ENCODE measurements at regions not wholly inside any gene's neighbourhood (a gene's known extent, or its start where the extent isn't known, plus 50 kb on each side); places are given as distances from the start of the nearest gene placed in this dataset.

DNA sequence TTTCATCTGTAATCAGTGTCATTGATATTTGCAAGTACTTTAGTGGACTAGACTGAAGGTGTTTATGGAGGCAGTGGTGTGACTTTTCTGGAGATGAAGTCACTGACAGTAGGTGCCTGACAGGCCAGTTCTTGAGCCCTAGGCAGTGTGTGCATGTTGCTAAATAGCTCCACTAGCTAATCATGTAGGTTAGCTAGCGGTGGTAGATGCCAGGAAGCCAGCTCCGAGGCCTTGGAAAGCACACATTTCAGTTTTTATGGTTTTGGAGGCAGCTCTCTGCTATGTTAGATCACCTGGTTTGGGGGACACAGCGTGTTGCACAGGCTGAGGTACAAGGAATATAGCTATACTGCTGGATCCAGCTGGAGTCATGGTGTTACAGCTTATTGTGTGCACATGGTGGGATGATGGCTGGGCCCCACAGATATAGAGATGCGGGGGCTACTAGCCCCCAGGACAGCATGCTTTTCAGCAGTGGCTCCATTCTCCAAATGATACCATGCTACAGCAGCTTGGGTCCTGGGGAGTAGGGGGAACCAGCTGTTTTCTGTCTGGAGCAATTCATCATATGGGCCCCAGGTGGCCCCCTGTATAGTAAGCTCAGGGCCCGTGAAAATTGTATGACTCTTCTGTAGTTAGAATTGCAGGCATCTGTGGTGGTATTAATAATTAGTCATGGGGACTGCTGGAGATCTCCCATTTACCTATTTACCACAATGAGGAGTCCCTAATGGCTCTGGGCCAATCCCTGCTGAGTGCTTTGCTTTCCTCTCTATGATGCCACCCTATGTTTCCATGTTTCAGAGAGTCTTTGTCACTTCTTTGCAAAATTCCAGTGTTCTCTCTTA is 367.2 kb upstream of the LMO3 start:
- DNase-seq (ENCODE audit: low read depth), result no peak

DNA sequence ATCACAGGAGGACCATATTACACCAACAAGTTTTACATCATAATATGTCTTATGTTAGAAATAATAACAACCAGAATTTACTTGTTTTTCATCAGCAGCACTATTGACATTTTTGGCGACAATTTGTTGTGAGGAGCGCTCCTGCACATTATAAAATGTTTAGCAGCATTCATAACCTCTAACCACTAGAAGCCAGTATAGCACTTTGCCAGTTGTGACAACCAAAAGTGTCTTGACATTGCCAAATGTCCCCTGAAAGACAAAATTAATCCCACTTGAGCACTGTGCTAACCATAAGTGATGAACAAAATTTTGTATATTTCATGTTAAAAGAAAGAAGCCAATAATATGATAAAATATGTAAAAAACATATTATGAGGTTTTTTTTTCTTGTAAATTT is 356.9 kb upstream of the LMO3 start:
- no peak for DNase-seq (ENCODE audit: low read depth)

DNA sequence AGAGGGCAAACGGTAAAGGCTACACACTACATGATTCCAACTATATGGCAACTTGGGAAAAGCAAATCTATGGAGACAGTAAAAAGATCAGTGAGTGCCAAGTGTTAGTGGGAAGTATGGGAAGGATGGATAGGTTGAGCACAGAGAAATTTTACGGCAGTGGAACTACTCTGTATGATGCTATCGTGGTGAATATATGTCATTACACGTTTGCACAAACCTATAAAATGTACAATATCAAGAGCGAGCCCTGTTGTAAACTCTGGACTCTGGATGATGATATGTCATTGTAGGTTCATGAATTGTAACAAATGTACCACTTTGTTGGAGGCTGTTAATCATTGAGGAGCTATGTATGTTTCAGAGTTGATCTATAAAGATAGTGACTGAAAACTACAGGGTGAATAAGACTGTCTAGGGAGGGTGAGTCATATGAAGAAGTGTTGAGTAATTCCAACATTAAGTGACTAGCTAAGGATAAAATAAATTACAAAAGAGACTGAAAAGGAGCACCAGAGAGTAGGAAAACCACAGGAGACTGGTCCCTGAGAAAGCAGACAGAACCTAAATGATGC is 349.2 kb upstream of the LMO3 start:
- DNase-seq (ENCODE audit: low read depth), result no peak

DNA sequence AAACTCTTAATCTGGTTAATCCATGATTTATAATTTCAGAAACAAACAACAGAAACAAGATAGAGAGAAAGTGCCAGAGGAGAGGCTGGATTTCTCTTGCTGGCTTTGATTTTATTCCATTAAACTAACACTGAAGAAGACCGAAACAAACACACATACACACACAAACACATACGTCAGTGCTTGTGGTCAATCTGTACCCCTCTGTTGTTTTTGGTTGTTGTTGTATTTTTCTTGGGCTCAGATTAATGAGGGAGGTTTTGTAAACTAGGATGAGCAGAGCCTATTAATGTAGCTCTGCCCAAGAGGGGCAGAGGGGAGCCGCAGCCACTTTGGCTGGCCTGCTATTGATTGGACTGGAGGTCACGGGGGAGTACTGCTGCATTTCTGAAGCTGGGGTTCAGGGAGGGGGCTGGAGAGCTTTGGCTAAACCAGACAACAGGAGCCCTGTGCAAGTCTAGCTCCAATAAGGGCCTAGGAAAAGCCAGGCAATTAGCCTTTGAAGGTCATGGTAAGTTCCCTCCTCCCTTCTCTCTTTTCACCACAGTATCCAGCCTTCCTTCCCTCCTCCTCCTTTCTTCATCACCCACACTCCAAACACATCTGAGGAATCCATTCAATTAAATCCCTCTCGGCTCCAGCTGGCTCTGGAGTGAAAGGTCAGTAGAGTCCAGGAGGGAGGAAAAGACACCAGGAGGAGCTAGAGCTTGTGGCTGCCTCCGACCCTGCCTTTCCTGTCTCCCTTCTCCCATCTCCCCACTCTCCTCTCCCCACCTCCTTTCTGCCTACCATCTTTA is 344.1 kb upstream of the LMO3 start:
- no peak for DNase-seq (ENCODE audit: low read depth)

DNA sequence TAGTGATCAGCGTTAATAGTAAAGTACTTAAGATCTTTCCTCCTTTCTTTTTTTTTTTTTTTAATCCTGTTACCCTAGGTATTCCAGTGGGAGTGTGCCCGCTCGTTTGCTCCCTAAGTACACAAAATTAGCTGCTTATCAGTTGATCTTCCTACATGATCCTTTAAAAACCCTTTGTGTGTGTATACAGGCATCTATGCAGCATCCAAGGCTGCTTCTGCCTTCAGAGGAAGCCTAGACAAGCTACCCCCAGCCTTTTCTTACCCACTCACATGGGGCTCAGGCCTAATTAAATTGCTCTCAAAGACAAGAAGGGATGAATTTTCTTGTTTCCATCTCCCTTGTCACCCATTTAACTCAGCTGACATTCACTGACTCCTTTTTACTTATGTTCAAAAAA is 343.4 kb upstream of the LMO3 start:
- no peak for DNase-seq (ENCODE audit: low read depth)

DNA sequence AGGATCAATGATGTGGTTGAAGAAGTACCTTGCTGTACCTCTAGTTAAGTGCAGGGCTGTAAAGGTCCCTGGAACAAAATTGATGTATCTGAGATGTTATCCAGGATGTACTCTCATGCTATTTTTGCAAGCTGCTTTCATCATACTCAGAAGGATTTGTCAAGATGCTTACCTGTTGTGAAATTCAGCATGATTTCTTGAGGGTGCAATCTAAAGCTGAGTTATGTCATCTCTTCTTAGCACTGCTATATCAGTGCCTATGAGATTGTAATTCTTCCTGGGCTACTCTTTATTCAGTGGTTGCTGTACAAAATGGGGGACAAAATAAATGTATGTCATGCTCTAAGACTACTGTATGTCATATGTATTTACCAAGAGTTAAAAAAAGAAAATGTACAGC is 340.7 kb upstream of the LMO3 start:
- DNase-seq (ENCODE audit: low read depth), result no peak

DNA sequence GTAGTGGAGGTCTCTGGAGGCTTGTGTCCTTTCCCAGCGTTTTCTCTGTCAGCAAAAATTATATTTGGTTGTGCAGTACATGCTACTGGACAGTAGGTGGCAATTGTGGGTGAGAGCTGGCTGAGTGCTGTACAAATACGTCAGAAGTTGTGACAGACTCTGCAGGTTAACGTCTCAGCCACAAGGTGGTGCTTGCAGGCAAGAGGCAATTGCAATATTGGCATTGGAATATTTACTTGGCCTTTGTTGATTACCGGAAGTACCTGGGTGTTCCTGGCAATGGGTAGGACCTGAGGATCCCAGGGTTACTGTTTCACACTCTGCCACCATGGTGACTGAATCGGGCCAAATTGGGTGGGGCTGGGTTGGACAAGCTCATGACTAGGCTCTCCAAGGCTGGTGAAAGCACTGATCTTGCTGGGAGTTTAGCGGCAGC is 333.9 kb upstream of the LMO3 start:
- DNase-seq (ENCODE audit: low read depth), result peak; percentile 0

DNA sequence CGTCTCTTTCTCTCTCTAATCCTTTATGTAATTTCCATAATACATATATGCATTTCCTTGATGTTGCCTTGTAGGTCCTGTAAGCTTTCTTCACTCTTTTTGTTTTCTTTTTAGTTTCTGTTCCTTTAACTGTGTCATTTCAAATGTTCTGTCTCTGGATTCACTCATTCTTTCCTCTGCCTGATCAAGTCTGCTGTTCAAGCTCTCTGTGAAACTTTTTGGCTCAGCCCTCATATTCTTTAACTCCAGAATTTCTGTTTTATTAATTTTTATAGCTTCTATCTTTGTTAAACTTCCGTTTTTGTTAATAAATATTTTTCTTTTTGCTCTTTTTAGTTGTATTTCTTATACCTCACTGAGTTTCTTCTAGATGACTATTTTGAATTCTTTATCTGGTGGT is 321.3 kb upstream of the LMO3 start:
- DNase-seq (ENCODE audit: low read depth), result no peak

DNA sequence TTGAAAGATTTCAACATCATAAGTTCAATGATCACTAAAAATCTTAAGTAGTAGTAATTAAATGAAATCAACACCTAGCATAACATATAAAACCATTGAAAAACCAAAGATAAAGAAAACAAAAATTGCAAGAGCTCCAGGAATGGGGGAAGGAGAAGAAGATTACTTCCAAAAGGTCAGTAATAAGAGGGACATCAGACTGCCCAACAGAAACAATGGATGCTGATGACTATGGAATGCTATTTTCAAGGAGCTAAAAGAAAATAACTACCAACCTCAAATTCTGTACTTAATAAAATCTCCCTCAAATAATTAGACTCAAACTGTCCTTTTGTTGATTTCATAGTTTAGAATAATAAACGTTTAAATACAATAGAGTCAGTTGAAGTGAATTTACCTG is 314.5 kb upstream of the LMO3 start:
- DNase-seq (ENCODE audit: low read depth), result no peak

DNA sequence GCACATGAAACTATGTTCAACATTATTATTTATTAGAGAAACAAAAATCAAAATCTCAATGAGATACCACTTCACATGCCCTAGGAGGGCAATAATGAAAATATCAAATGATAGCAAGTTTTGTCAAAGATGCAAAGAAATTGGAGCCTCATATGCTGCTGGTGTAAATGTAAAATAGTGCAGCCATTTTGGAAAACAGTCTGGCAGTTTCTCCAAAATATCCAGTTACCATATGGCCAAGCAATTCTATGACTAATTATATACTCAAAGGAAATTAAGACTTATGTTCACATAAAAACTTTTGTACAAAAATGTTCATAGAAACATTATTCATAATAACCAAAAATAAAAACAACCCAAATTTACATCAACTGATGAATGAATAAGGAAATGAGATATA is 313.6 kb upstream of the LMO3 start:
- DNase-seq (ENCODE audit: low read depth), result no peak

DNA sequence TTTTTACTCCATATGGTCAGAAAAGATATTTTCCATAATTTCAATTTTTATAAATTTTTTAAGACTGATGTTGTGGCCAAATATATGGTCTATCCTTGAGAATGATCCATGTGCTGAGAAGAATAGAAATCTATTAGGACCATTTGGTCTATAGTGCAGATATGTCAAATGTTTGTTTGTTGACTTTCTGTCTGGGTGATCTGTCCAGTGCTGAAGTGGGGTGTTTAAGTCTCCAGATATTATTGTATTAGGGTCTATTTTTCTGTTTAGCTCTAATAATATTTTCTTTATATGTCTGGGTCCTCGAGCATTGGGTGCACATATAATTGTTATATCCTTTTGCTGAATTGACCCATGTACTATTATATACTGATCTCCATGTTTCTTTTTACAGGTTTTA is 308.9 kb upstream of the LMO3 start:
- no peak for DNase-seq (ENCODE audit: low read depth)

DNA sequence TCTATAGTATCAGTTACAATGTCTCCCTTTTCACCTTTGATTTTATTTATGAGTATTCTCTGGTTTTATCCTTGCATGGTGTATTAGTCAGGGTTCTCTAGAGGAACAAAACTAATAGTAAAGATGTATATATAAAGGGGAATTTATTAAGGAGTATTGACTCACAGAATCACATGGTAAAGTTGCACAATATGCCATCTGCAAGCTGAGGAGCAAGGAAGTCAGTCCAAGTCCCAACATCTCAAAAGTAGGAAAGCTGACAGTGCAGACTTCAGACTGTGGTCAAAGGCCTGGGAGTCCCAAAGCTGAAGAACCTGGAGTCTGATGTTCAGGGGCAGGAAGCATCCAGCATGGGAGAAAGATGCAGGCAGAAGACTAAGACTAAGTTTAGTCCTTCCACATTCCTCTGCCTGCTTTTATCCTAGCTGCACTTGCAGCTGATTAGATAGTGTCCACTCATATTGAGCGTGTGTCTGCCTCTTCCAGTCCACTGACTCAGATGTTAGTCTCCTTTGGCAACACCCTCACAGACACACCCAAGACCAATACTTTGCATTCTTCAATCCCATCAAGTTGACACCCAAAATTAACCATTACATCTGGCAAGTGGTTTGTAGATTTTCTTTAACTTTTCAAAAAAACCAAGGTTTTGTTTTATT is 308.0 kb upstream of the LMO3 start:
- DNase-seq (ENCODE audit: low read depth), result no peak

DNA sequence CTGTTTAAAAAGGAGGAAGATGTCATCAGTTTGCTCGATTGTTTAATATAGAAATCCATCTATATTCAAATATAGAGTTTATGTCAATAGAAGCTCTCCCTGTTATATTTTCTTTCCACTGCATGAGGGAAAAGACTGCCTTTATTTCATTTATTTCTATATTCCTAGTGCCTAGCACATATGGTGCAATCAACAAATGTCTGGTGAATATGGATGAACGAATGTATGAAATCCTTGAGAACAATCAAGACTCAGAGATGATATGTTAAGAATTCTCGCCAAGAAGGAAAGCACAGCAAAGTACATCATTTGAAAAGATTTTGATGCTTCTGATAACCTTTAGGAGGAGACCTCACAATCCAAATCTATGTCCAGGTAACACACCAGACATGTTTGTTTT is 296.0 kb upstream of the LMO3 start:
- no peak for DNase-seq (ENCODE audit: low read depth)

DNA sequence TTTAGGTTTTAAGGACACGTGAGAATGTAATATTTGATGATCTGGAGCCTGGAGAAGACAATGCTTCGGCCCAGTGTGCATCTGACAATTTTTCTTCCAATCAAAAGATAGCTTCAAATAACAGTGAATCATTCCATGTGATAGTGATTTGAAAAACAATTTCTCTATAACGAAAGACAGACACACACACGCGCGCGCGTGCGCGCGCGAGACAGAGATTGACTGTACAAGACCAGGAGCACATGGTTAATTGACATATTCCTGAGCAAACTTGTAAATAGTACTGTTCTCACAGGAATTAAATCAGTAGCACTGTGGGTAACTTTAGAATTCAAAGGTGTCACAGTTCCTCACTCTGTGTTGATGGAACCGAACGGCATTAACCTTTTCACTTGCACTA is 287.5 kb upstream of the LMO3 start:
- DNase-seq (ENCODE audit: low read depth), result no peak

DNA sequence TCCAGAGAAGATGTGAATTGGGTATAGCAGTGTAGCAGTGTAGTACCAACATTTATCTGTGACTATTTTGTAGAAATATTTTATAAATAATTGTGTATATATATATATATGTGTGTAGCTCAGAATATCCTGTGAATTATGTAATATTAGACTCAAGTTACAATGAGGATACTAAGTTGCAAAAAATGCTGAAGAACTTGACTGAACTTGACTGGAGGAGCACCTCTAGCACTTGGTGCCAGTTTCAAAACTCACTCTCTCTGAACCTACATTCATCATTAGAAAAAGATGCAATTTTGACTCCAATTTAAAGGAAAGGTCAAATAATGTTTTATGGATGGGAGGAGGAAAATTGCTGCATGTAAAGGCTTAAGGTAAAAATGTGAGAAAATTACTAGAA is 285.7 kb upstream of the LMO3 start:
- no peak for DNase-seq (ENCODE audit: low read depth)

DNA sequence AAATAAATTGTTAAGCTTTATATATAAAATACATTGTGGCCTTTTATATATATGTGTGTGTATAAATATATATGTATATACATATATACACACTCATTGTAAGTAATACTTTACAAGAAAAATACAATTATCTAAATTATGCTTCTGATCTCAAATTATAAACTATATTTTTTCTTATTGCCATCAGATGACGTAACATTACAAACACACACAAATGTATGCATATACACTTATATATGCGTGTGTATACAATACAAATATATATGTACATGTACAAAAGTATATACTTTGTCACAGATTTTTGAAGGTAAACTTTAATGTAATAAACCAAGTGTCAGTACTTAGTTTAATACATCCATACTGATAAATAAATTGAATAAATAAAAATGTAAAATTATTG is 278.9 kb upstream of the LMO3 start:
- no peak for DNase-seq (ENCODE audit: low read depth)

DNA sequence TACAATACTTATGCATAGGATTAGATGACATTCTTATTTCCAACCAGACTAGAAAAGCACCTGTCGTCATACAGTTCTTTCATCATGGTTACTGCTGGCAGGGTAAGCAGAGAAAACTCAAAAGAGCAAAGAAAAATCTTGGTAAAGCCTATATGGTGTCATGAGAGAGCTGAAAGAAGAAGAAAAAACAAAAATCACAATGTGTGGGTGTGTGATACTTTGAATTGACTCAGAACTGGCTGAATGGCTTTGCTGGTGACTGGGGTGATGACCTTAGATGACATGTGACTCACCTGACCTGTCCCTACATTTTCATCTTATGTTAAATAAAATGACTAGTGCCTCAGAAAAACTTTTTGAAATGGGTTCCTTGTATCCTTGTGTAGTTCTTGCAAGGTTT is 278.1 kb upstream of the LMO3 start:
- no peak for DNase-seq (ENCODE audit: low read depth)

DNA sequence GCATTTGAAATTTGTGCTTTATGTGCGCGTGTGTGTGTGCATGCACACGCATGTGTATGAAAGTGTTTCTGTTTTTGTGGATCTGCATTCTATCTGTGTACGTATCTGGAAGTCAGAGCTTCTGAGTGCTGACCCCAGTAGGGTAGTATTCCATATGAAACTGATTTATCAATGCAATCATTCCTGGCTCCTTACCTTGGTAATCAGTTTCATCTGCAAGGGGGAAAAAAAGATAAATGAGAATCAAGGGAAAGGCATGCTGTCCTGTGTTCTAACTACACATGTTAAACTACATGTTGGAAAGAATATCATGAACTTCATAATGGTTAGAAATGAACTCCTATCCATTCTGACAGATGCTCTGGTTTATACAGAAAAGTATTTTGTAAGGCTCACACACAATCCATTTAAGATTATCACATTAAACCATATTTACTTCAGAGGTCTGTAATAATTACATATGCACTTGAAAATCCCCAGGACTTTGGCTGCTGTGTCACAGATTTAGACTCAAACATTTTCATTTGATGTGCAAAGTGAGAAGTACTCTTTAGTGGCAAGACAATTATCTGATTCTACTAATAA is 276.1 kb upstream of the LMO3 start:
- no peak for DNase-seq (ENCODE audit: low read depth)

DNA sequence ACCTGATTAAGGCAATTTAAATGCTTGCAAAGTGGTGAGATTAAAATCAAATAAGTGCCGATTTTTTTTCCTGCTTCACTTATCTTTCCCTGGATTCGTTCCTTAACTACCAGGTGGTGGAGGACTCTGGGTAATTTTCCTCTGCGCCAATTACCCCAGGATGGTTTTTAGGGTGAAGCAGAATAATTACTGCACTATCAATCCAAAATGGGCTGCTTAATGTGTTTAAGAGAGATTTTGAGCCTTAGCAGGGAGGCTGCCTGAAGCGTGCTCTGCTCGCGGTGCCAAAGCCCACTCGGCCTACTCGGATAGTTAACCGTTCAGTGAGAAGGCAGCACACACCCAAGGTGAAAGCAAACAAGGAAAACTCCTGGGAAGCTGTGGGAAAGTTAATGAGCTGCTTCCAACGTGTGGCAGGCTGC is 274.9 kb upstream of the LMO3 start:
- DNase-seq (ENCODE audit: low read depth), result no peak

DNA sequence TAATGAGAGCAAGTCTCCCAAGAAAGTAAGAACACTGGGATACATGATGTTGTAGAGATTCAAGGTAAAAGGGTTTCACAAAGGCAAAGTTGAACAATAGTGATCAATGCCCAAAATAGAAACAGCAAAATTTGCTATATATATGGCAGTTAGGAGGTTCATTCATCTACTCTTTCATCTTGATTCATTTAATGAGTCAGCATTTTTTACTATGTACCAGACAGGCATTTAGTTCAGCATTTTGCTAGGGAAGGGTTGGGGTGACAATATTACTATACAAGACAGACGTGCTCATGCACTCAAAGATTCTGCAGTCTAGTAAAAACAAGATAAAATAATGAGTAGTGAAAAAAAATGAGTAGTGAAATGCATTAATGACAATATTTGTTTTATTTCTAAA is 264.9 kb upstream of the LMO3 start:
- DNase-seq (ENCODE audit: low read depth), result no peak

DNA sequence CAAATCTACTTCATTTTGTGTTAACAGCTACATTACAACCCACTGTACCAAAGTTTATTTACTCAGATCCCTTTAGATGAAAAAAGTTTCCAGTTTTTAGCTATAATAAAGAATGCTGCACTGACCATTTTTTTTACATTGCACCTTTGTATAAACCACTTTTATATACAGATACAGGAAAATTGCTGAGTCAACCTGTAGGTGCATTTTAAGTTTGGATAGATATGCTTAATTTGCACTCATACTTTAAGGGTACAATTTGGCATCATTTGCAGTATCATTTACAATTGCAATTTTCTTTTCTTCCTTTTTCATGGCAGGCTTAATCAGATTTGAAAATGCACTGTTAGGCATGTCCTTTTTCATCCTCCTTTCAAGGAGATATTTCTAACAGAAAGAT is 257.8 kb upstream of the LMO3 start:
- no peak for DNase-seq (ENCODE audit: low read depth)

DNA sequence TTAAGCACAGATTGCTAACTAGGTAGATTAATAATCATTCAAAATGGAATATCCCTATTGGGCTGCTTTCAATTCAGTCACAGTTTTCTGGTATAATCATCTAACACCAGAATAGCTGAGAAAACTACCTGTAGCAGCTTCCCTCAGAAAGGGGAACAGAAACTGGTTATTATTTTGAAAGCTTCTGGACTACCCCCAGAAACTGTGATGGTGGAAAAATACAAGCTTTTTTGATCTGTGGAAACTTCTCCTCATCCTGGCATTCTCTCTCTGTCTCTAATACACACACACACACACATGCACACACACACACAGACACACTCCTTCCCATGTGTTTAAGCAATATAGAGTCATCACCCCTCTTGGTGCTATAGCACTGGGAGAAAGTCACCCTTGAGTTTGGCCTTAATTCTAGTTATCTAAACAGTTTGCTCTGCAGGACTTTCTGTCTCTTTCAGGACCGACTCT is 251.5 kb upstream of the LMO3 start:
- no peak for DNase-seq (ENCODE audit: low read depth)
